PC-9 (cell line): ENCODE measurements at regions not wholly inside any gene's neighbourhood (a gene's known extent, or its start where the extent isn't known, plus 50 kb on each side); places are given as distances from the start of the nearest gene placed in this dataset.

ENCODE experiments used
- BruUV-seq: library from RNA; stranded (reverse); fragments of 400-500 nt; replicated peaks from 2 replicates; lab custom pipeline; 2021; lab: Mats Ljungman, UMichigan
- CTCF ChIA-PET: fragments of 300-600 bp; sonication (Branson Sonifier 250); formaldehyde crosslinking; loops from one replicate; lab custom pipeline; 2022; ENCODE audit warnings: antibody characterized with exemption; lab: Charles Lee
- POLR2A ChIA-PET: fragments of 300-600 bp; sonication (Branson Sonifier 250); formaldehyde crosslinking; loops from one replicate; lab custom pipeline; 2022; ENCODE audit warnings: antibody characterized with exemption; ENCODE audit not compliant: unreplicated experiment; lab: Charles Lee
- DNase-seq, 2 experiments: peaks; one replicate each; pipeline versions ENCODE4 v3.0.0 to v3.0.0-alpha.2; 2015 to 2022; ENCODE audit warnings: mixed read lengths in 1 of 2
- H2AFZ ChIP-seq: fragments of 200-600 bp; sonication (generic); 2 replicates; pipeline ENCODE4 v1.8.1; 2017; ENCODE audit warnings: antibody characterized with exemption
- H3F3A ChIP-seq: fragments of 200-600 bp; sonication (generic); 2 replicates; pipeline ENCODE4 v1.8.1; 2017; ENCODE audit warnings: antibody characterized with exemption, mild to moderate bottlenecking, low read depth; ENCODE audit not compliant: insufficient read depth
- H3K27ac ChIP-seq: fragments of 200-600 bp; sonication (generic); 2 replicates; pipeline ENCODE4 v1.6.1; 2016; ENCODE audit warnings: mixed run types
- H3K27me3 ChIP-seq: fragments of 200-600 bp; sonication (generic); 2 replicates; pipeline ENCODE4 v1.6.1; 2016; ENCODE audit warnings: low read depth, mixed run types; ENCODE audit not compliant: insufficient read depth
- H3K36me3 ChIP-seq: fragments of 200-600 bp; sonication (generic); 2 replicates; pipeline ENCODE4 v1.6.1; 2016; ENCODE audit warnings: low read depth, mixed run types
- H3K4me1 ChIP-seq: fragments of 200-600 bp; sonication (generic); replicated peaks from 2 replicates; pipeline ENCODE4 v1.6.1; 2016; ENCODE audit warnings: mixed run types; ENCODE audit not compliant: insufficient read depth
- H3K4me2 ChIP-seq: fragments of 200-600 bp; sonication (generic); 2 replicates; pipeline ENCODE4 v1.6.1; 2017; ENCODE audit warnings: mixed run types
- H3K4me3 ChIP-seq: fragments of 200-600 bp; sonication (generic); 2 replicates; pipeline ENCODE4 v1.6.1; 2016; ENCODE audit warnings: mixed run types
- H3K79me2 ChIP-seq: fragments of 200-600 bp; sonication (generic); 2 replicates; pipeline ENCODE4 v1.6.1; 2017; ENCODE audit warnings: low read depth, mixed run types
- H3K9me2 ChIP-seq: fragments of 200-600 bp; sonication (generic); 2 replicates; pipeline ENCODE4 v1.8.1; 2017; ENCODE audit warnings: mild to moderate bottlenecking; ENCODE audit not compliant: insufficient read depth
- H3K9me3 ChIP-seq: fragments of 200-600 bp; sonication (generic); 2 replicates; pipeline ENCODE4 v1.8.1; 2016; ENCODE audit warnings: low read depth; ENCODE audit not compliant: insufficient read depth
- H4K20me1 ChIP-seq: fragments of 200-600 bp; sonication (generic); 2 replicates; pipeline ENCODE4 v1.8.1; 2017; ENCODE audit not compliant: insufficient read depth
- EZH2 ChIP-seq: fragments of 200-600 bp; sonication (generic); IDR thresholded peaks from 2 replicates; pipeline ENCODE4 v1.8.0; 2017; ENCODE audit warnings: antibody characterized with exemption, low read depth
- intact Hi-C: fragments of 100-400 bp; cut with micrococcal nuclease; formaldehyde crosslinking; loops from one replicate; pipeline ENCODE4 v1.10.0; 2022; ENCODE audit not compliant: unreplicated experiment
- TF ChIP-seq, protein P1 (sequence below): fragments of 200-600 bp; sonication (generic); conservative IDR thresholded peaks from 2 replicates; pipeline ENCODE4 v1.6.1; 2017; ENCODE audit warnings: mixed run types, antibody characterized with exemption, mild to moderate bottlenecking, moderate library complexity

DNA sequence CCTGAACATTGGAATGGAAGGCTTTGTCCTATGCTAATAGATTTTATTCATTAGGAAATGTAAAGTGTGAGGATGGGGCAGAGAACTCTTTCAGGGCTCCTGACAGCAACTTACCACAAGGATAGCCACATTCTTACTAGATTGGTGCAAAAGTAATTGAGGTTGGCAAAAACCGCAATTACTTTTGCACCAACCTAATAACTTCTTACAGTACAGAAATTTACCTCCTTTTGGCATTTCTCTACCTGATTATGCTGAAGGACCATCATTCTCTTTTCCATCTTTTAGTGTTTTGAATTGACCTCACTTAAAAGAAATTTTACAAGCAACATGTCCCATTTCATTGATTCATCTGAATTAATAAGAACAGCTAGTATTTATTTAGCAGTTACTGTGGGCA, 109.2 kb upstream of the AP1S2 start:
- Histone ChIP-seq H3K4me2 (no peak overlapping the region), H4K20me1 (no peaks in the 10 kb centered on the region), H3K4me3 (no peak overlapping the region), H3F3A (no peaks in the 10 kb centered on the region), H3K9me2 (no peaks in the 10 kb centered on the region), H3K9me3 (no peaks in the 10 kb centered on the region), H2AFZ (no peak overlapping the region), H3K36me3 (no peaks in the 10 kb centered on the region), H3K79me2 (no peaks in the 10 kb centered on the region), H3K27ac (no peak overlapping the region), H3K4me1 (no peaks in the 10 kb centered on the region), H3K27me3 (no peaks in the 10 kb centered on the region)
- no peak for DNase-seq
- TF ChIP-seq, protein P1, sequence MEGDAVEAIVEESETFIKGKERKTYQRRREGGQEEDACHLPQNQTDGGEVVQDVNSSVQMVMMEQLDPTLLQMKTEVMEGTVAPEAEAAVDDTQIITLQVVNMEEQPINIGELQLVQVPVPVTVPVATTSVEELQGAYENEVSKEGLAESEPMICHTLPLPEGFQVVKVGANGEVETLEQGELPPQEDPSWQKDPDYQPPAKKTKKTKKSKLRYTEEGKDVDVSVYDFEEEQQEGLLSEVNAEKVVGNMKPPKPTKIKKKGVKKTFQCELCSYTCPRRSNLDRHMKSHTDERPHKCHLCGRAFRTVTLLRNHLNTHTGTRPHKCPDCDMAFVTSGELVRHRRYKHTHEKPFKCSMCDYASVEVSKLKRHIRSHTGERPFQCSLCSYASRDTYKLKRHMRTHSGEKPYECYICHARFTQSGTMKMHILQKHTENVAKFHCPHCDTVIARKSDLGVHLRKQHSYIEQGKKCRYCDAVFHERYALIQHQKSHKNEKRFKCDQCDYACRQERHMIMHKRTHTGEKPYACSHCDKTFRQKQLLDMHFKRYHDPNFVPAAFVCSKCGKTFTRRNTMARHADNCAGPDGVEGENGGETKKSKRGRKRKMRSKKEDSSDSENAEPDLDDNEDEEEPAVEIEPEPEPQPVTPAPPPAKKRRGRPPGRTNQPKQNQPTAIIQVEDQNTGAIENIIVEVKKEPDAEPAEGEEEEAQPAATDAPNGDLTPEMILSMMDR: no peak
- no peak for TF ChIP-seq EZH2
- no TSS peak for BruUV-seq
- intact Hi-C loops: no loop called here
- ChIA-PET CTCF (no interaction called here), POLR2A (no interaction called here)

DNA sequence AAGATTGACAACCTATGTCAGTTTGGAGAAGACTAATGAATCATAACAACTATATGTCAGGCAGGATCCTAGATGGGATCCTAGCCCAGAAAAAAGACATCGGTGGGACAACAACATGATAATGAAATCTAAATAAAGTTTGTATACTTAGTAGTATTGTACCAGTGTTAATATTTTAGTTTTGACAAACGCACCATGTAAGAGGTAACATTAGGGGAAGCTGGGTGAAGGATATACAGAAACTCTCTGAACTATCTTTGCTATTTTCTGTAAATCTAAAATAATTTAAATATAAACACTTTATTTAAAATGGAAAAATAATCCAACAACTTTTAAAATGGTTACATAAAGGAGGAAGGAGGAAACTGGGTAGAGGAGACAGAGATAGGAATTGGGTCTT, 105.6 kb upstream of the AP1S2 start:
- no peak for DNase-seq
- Histone ChIP-seq H3K36me3 (no peaks in the 10 kb centered on the region), H3K79me2 (no peaks in the 10 kb centered on the region), H3K4me3 (no peak overlapping the region), H3K9me3 (no peaks in the 10 kb centered on the region), H3K27ac (no peak overlapping the region), H4K20me1 (no peaks in the 10 kb centered on the region), H3K27me3 (no peaks in the 10 kb centered on the region), H3K4me1 (no peaks in the 10 kb centered on the region), H3F3A (no peaks in the 10 kb centered on the region), H3K4me2 (no peak overlapping the region), H3K9me2 (no peaks in the 10 kb centered on the region), H2AFZ (no peak overlapping the region)
- POLR2A ChIA-PET: no interaction called here
- no TSS peak for BruUV-seq
- TF ChIP-seq, protein P1: no peak
- no peak for TF ChIP-seq EZH2
- intact Hi-C loops: no loop called here
- CTCF ChIA-PET: no interaction called here

DNA sequence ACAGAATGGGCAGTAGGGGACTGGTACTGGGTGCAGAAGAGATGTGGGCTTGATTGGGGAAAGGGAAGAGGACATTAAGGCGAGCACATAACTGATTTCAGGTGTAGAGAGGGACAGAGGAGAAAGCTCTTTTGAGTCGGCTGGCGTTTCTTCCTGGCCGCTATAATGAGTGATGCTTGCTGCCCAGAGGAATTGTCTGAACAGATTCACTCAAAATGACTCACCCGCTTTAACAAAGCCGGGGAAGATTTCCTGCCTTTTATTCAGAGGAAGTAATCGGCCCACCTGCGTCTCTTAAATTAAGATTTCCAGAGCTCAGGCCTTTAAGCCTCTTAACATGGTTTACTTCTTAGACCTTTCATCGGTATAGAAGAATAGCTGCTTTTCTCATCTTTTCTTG, 102.1 kb upstream of the AP1S2 start:
- Histone ChIP-seq H3K9me3 (no peaks in the 10 kb centered on the region), H4K20me1 (no peaks in the 10 kb centered on the region), H3K79me2 (no peaks in the 10 kb centered on the region), H3F3A (no peaks in the 10 kb centered on the region), H3K36me3 (no peaks in the 10 kb centered on the region), H2AFZ (no peak overlapping the region), H3K4me2 (no peak overlapping the region), H3K9me2 (no peaks in the 10 kb centered on the region), H3K4me1 (no peaks in the 10 kb centered on the region), H3K27ac (no peak overlapping the region), H3K4me3 (no peak overlapping the region), H3K27me3 (no peaks in the 10 kb centered on the region)
- intact Hi-C loops: no loop called here
- CTCF ChIA-PET: no interaction called here
- TF ChIP-seq, protein P1: no peak
- no peak for TF ChIP-seq EZH2
- no TSS peak for BruUV-seq
- DNase-seq: no peak
- POLR2A ChIA-PET: no interaction called here
